ENCODE measurements at regions not wholly inside any gene's neighbourhood (a gene's known extent, or its start where the extent isn't known, plus 50 kb on each side); places are given as distances from the start of the nearest gene placed in this dataset.

GRCh38 chr7:25852939-25853271 is 299.1 kb upstream of the NFE2L3 start:
- TF ChIP-seq CTCF (IDR thresholded peaks at IDR 0.05) (no peak), POLR2A (IDR thresholded peaks at IDR 0.05) (no peak)
